NCI-H345 (cell line): ENCODE measurements at regions not wholly inside any gene's neighbourhood (a gene's known extent, or its start where the extent isn't known, plus 50 kb on each side); places are given as distances from the start of the nearest gene placed in this dataset.
"Not testable (repeated sequence)": the region's sequence is repeated elsewhere in the genome, so short reads cannot be mapped to it uniquely, and the experiment has no call there.

Experiments
- DNase-seq: peaks from one replicate; lab custom pipeline; 2025; lab: John Stamatoyannopoulos, UW

GRCh38 chr5:82894716-82895115 is 182.5 kb downstream of the TMEM167A start:
- DNase-seq = no peak

DNA sequence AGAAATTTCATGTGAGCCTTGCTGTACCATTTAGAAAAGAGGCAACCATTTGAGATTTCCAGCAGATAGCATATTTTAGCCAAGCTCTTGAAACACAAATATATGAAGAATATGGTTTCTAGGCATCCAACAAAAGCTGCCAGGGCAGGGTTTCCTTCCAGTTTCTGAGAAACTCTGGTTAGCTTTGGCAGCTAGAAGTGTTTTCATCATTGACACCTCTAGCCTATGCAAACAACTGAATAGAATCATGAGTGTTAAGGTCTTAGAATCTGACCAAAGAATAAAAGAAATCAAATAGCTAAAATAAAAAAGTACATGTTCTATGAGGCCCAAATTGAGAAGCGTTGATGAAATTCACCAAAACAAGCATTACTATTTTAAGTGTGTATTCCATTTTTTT is 188.1 kb downstream of the TMEM167A start:
- DNase-seq = no peak

DNA sequence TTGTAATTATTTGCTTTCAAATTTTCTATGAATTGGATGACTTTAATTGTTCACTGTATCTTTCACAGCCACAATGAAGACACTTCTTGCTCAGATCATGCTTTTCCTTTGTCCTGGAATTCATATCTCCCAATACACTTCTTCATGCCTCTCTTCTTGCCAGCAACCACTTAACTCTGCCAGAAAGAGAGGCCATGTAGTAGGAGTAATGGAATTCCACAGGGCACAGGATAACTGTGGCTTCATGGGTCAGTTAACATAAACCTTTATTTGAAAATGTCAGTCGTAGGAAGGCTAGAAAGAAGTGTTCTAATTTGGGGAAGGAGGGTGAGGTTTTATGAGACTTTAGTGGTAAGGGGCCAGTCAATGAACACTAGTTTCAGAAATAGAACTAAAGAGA is 190.3 kb downstream of the TMEM167A start:
- DNase-seq = no peak

GRCh38 chr5:82885627-82886389 is 191.4 kb downstream of the TMEM167A start:
- DNase-seq = no peak

DNA sequence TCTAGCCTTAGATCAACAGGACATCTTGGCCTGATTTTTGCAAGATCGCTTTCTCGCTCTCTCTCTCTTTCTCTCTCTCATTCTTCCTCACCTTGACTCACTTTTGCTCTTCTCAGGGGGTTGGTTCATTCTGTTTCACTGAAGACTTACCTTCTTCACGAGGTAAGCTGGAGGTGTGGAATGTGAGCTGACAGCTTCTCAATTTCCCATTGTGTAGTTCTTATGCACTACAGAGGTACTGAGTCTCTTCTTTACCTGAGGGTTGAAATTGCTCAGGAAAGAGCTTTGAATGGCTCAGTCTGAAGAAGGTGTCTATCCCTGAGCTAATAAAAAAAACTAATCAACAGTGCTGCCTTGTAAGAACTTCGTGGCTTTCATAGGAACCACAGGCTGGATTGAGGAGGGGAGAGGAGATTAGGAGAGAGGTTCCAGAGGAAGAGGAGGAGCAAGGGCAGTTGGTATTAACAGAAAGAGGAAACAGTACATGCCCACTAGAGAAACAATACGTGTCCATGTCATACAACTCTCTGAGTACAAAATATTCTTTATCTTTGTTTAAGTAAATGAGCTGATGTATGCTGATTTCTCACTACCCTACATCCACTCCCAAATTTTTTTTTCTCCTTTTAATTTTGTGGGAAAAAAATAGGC is 192.2 kb downstream of the TMEM167A start:
- no peak for DNase-seq

GRCh38 chr5:82882316-82882715 is 194.9 kb downstream of the TMEM167A start:
- DNase-seq = no peak

- no peak for DNase-seq
Measured at GRCh38 chr5:82881571-82882174, 195.5 kb downstream of the TMEM167A start.

- DNase-seq = no peak
Measured at GRCh38 chr5:82879089-82879488, 198.1 kb downstream of the TMEM167A start.

- no peak for DNase-seq
Measured at GRCh38 chr5:82873452-82873851, 203.7 kb downstream of the TMEM167A start.

DNA sequence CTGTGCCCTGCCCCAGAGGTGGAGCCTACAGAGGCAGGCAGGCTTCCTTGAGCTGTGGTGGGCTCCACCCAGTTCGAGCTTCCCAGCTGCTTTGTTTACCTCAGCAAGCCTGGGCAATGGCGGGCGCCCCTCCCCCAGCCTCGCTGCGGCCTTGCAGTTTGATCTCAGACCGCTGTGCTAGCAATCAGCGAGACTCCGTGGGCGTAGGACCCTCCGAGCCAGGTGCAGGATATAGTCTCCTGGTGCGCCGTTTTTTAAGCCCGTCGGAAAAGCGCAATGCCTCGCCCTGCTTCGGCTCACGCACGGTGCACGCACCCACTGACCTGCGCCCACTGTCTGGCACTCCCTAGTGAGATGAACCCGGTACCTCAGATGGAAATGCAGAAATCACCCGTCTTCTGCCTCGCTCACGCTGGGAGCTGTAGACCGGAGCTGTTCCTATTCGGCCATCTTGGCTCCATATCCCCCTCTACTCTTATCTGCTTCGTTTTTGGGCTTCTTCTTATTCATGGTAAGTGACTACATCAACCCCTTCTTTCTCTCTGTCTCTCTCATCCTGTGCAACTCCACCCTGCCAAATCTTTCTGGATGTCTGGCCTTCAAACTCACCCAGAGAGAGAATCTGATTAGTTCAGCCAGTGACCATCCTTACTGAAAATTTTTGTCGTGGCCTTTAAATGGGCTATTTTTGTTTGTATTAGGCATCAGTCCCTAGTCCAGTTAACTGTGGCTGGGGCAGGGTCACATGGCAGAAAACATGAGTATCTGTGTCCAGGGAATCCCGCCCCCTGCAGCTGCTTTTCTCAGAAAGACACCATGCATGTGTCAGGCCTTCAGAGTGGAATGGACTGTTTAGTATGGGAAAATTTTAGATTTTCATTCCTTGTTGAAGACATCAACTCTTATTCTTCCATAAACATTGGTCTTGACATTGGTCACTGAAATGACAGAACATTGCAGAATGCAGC is 204.6 kb downstream of the TMEM167A start:
- DNase-seq = not testable (repeated sequence)

DNA sequence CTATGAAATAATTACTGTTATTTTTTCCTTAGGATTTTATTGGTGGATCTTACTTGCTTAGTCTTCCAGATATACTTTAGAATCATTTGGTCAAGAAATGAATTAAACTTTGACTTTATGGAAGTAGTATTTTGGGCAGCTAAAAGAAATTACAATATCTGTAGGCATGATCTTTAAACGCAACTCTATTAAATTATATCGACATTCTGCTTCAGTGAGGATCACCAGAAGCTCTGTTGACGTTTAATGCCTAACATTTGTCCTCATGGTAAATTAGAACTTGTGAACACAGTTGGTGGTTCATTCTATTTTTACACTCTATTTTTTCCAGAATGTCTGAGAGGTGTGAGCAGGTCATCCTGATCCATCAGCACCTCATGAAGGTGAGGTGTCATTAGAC is 211.6 kb downstream of the TMEM167A start:
- no peak for DNase-seq

- no peak for DNase-seq
Measured at GRCh38 chr5:82863266-82863665, 213.9 kb downstream of the TMEM167A start.

DNA sequence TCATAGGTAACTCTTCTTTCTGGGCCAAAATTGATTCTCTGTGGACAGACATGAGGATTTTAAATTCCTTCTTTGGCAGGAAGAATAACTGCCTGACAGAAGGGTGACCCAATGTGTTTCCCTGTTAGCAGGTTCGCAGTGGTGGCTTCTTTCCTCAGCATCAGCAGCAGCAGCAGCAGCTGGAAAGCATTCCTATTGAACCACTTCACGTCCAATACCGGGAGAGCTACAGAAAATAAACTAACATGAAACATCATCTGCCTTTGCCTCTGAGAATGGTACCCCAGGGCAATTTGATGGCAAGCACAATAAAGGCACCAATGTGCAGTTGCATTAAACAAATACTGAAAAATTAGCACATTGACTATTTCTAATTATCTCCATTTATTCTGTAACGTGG is 214.5 kb downstream of the TMEM167A start:
- DNase-seq = no peak

DNA sequence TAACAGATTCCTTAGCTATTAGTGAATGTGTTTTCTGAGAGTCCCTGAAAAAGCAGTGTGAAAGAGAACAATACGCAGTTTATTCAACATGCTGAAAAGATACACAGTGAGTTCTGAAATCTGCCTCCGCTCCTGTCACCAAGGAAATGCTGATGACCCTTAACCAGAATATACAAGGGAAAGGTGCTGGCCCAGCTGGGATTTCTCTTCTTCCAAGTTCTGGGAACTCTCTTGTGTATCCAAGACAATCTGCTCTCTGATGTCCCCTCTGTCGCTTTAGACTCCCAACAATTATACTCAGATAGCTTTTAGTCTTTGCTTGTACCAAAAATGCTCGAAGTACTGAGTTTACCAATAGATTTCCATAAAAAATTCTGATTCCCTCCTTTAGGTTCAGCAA is 214.9 kb downstream of the TMEM167A start:
- no peak for DNase-seq

GRCh38 chr5:82861701-82862100 is 215.5 kb downstream of the TMEM167A start:
- no peak for DNase-seq

DNA sequence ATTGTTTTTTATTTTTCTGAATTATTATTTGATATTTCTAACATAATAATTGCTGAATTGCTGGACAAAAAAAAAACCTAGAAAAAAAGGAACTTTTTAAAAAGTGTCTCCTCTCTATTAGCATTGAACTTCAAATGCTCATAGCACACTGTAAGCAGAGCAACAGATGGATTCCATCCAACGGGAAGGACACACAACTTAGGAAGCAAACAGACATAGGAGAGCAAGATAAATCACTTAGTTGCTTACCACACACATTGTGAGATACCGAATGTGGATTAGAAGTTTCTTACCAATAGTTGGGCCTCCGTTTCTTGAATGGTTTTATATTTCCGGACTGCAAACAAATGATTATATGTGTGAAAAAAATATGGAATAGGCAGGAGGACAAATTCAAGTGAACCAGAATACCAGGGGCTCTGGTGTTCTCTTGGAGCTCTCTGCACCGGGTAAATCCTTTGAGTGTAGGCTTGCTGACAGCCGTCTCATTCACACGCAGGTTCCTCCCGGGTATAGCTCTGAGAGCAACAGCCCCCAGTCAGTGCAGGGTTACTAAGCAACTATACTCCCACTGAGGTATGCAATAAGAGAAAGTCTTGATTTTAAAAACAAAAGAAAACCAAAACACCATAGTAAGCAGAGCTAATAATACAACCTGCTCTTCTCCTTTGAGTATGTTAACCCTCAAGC is 217.6 kb downstream of the TMEM167A start:
- no peak for DNase-seq

DNA sequence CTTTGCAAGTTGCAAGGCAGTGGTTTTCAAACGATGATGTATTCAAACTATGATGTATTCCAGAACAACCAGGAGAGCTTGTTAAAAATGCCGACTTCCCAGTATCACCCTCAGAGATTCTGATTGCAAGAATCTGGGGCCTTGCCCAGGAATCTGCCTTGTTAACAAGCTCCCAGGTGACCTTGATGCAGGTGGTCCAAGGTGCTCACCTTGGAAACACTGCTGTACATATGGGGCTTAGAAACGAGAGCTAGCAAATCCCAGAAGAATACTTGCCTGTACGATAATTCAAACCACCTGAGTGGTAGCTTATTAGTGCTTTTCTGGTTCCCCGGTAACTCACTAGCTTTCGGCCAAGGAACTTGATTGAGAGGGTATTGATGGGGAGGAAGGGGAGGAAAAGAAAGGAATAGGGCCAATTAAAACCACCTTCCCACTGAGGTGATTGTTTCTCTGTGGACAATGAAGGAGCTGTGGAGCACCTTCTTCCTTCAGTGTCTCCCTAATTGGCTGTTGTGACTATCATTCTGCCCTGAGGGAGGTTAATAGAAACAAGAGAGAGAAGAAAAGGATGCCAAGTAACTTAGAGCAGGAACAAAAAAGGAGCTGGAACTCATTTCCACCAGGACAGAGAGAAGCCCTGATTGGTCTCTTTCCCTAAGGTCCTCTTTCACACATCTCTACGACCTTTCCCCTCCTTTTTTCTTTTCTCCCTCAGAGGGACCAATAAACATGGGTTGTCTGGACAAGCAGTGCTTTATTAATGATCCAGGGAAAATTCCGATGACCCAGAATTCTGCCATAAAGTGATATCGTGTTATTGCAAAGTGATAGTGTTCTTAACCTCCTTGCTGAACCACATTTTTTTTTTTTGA is 218.8 kb downstream of the TMEM167A start:
- DNase-seq = no peak

DNA sequence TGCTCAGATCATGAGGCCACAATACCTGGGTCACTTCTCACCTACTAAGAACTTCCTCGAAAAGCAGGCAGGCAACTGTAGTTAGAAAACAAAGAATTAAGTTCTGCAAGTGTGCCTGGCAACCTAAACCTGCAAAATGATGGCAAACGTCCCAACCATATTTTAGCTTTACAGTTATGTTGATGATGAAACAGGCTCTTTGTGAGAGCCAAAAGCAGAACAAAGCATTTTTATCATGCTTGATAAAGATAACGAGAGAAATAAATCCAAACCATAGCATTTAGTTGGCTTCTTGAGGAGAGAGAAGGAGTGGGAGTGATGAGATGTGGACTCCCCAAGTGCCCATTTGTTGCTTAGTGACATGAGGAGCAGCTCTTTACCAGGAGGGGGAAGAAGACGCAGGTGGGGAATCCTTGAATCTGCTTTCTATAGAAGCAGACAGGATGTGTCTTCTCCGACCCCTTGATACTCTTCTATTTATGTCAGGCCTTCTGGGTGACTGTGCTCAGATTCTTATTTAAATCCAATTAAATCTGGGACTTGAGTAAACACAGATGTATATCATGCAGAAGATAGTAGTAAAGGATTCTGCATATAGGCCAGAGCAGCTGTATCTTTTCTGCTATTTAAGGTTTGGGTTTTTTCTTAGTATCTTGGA is 221.2 kb downstream of the TMEM167A start:
- no peak for DNase-seq

GRCh38 chr5:82854956-82855355 is 222.2 kb downstream of the TMEM167A start:
- DNase-seq = no peak

GRCh38 chr5:82851471-82851870 is 225.7 kb downstream of the TMEM167A start:
- DNase-seq = no peak
